ENCODE measurements at regions not wholly inside any gene's neighbourhood (a gene's known extent, or its start where the extent isn't known, plus 50 kb on each side); places are given as distances from the start of the nearest gene placed in this dataset.

DNA sequence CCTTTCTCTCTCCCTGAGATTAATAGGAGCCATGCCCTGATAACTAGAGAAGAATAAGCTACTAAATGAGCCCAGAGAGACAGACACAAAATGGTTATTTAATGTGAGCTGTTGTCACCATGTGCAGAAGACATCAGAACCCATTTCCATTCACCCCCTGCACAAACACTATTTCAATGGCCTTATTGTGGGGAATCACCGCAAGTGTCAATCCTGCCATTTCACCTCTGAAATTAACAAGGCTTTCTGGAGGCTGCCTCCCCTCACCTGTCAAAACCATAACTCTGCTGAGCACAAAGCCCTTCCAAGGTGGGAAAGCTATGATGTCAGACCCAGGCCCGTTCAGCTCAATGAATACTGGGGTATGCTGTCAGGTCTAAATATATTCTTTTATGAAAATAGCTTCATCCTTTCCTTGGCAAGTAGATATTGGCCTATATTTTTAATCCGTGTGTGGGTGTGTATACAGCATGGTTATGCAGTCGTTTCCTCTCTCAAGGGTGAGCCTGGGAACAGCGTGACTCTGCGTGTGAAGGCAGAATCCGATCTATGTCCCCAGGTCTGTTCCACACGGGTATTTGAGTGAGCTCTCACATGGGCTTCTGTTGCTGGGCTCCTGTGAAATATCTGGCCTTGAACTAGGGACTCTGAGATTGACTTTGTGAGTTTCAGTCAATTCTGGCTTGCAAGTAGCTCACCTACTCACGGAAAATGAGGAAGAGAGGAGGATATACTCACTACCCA is 266.3 kb downstream of the FBXW7 start:
- Mint-ChIP-seq H3K27me3 (ENCODE audit: low read depth) (no peaks in the 10 kb centered on the region; the same call in 1 of the 2 replicates), H3K4me1 (peaks cover 11 to 12% of the 10 kb centered on the region in 2 experiments), H3K4me3 (no peak overlapping the region), H3K9me3 (no peaks in the 10 kb centered on the region), H3K36me3 (ENCODE audit: insufficient read depth in 1 of 3, low read depth in 3 of 3) (no peaks in the 10 kb centered on the region), H3K27ac (no peak overlapping the region)
- Histone ChIP-seq H3K27ac (ENCODE audit: insufficient read length, low read depth, low read length) (no peak overlapping the region), H2BK20ac (ENCODE audit: low read depth, low read length, poor library complexity, severe bottlenecking) (no peak overlapping the region), H2AK5ac (ENCODE audit: insufficient read length, low read length) (no peak overlapping the region), H3K18ac (ENCODE audit: insufficient read length, low read depth, low read length) (no peak overlapping the region), H3K9ac (ENCODE audit: extremely low read depth, insufficient read length, low read length) (no peak overlapping the region), H3K79me2 (ENCODE audit: insufficient read depth, low read length) (no peaks in the 10 kb centered on the region), H3K56ac (ENCODE audit: insufficient read length, low read depth, low read length) (no peak overlapping the region), H3K79me1 (ENCODE audit: insufficient read depth, low read depth, low read length, poor library complexity, severe bottlenecking) (no peaks in the 10 kb centered on the region), H2AFZ (ENCODE audit: low read length) (no peak overlapping the region), H3K23ac (ENCODE audit: insufficient read length, low read depth, low read length) (no peak overlapping the region), H3K9me3 (ENCODE audit: control insufficient read depth, low read depth, low read length) (no peaks in the 10 kb centered on the region), H2BK12ac (ENCODE audit: insufficient read length, low read depth, low read length) (no peak overlapping the region), H2BK5ac (ENCODE audit: insufficient read length, low read length) (no peak overlapping the region), H3K23me2 (ENCODE audit: insufficient read length, low read depth, low read length, poor library complexity, severe bottlenecking) (no peaks in the 10 kb centered on the region), H4K20me1 (ENCODE audit: control insufficient read depth, insufficient read depth, insufficient read length) (no peaks in the 10 kb centered on the region), H3K4ac (ENCODE audit: low read depth, low read length) (no peak overlapping the region), H3K4me1 (ENCODE audit: insufficient read depth, low read length) (no peaks in the 10 kb centered on the region), H3K14ac (ENCODE audit: insufficient read depth, low read length) (no peak overlapping the region), H4K91ac (ENCODE audit: insufficient read length, low read depth, low read length) (no peak overlapping the region), H3K4me2 (ENCODE audit: insufficient read depth, insufficient read length, low read length) (no peak overlapping the region), H4K5ac (ENCODE audit: insufficient read length, low read depth, low read length) (no peak overlapping the region), H3K27me3 (ENCODE audit: insufficient read depth, low read length) (no peaks in the 10 kb centered on the region), H2BK15ac (ENCODE audit: low read depth, low read length) (no peak overlapping the region), H4K8ac (replicated peaks; ENCODE audit: insufficient read length, low read depth, low read length) (no peak overlapping the region), H2BK120ac (ENCODE audit: low read depth, low read length, poor library complexity, severe bottlenecking) (no peak overlapping the region), H3T11ph (ENCODE audit: low read length) (no peak overlapping the region)
- no CpG with 5 or more reads among the region's 9 CpGs for WGBS (ENCODE audit: extremely low coverage, insufficient read length, low lambda C conversion rate)
- no peak for DNase-seq
- TF ChIP-seq, protein P1, sequence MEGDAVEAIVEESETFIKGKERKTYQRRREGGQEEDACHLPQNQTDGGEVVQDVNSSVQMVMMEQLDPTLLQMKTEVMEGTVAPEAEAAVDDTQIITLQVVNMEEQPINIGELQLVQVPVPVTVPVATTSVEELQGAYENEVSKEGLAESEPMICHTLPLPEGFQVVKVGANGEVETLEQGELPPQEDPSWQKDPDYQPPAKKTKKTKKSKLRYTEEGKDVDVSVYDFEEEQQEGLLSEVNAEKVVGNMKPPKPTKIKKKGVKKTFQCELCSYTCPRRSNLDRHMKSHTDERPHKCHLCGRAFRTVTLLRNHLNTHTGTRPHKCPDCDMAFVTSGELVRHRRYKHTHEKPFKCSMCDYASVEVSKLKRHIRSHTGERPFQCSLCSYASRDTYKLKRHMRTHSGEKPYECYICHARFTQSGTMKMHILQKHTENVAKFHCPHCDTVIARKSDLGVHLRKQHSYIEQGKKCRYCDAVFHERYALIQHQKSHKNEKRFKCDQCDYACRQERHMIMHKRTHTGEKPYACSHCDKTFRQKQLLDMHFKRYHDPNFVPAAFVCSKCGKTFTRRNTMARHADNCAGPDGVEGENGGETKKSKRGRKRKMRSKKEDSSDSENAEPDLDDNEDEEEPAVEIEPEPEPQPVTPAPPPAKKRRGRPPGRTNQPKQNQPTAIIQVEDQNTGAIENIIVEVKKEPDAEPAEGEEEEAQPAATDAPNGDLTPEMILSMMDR (conservative IDR thresholded peaks at IDR 0.05), result no peak
